ENCODE measurements at regions not wholly inside any gene's neighbourhood (a gene's known extent, or its start where the extent isn't known, plus 50 kb on each side); places are given as distances from the start of the nearest gene placed in this dataset.

DNA sequence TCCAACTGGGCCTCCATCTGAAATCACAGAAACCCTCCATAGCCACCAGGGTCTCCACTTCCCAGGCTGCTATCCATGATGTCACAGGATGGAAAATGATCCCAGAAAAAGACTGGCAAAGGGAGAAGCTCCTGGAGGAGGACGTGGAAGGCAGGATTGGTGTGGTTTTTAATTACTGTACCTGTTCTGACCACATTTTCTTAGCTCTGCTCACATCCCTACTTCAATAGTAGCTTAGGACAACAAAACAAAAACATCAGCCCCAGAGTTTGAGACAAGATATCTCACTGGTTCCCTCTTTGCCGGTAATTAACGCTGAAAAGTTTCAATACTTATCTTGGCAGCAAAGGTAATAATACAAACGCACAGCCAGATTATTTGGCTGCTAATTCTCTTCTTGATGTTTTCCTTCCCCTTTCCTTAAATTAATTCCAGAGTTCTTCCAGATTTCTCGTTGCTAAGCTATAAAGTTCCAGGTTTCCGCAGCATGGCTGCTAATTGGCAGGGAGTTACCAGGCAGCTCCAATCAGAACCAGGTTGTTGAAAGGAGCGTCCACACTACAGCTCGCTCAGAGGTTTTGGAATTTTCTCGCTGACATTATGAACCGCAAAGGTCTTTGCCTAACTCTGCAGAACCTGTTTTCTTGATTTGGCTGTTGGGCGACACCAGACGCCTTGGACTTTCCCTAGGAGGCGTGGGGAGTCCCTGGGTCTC, 263.4 kb downstream of the MRTFB start:
- peak; percentile 91 for FAIRE-seq

- FAIRE-seq = no peak
These were observed 262.2 kb downstream of the MRTFB start for GRCh38 chr16:14333361-14333760.

DNA sequence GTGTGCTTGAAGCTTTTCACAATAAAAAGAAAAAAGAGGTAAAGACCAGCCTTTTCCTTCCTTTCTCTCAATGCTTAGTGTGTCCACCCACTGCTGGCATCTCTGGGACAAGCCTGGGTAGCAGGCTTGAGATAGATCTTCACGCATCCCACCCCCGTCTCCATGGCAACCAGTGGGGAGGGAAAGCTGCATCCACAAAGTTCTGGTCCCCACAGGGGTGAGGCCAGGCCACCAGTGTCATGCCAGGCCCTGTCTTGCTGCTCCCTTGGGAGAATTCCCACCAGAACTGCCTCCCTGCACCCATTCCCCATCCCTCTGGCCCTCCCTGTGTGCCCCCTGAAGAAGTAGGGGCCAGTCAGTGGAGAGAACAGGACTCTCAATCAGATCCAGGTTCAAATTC, 259.9 kb downstream of the MRTFB start:
- FAIRE-seq = no peak

GRCh38 chr16:14329727-14330350, 258.7 kb downstream of the MRTFB start:
- FAIRE-seq = no peak

DNA sequence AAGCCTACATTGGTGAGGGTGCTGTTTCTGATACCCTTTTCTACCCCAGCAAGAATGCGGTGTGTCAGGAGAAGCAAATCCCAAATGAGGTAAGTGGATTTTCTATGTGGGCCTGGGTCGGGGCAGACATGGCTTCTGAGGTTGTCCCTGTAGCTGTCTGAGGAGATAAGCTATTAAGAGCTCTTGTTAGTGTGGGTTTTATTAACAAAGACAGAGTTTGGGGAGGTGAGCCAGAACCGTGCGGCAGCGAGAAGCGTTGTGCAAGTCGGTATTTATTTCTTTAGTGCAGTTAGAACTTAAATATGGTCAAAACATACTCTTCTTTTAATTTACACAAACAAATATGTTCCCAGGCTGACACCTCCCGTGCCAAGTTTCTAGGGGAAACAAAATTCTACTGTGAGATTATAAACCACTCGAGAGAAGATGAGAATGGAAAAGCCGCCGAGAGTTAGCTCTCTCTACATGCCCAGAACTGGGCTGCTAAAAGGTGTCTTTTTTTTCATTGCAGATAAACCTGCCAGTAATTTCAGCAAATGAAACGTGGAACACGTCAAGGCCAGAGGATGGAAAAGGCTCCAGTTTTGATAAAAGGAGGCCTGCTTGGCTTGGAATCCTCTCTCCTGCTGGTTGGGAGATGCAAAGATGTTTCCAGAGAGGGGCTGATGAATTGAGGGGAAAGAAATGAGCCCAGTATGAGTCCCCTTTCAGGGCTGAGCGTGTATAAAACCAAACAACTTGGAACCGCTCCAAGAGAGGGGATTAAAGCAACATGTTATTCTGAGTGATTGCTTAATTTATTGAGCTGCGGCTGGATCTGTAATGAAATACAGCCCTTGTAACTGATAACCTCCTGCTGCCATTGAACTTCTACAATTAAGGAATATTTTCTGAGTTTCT, 254.6 kb downstream of the MRTFB start:
- FAIRE-seq = no peak

- no peak for FAIRE-seq
These were observed 253.5 kb downstream of the MRTFB start for GRCh38 chr16:14324581-14324980.

DNA sequence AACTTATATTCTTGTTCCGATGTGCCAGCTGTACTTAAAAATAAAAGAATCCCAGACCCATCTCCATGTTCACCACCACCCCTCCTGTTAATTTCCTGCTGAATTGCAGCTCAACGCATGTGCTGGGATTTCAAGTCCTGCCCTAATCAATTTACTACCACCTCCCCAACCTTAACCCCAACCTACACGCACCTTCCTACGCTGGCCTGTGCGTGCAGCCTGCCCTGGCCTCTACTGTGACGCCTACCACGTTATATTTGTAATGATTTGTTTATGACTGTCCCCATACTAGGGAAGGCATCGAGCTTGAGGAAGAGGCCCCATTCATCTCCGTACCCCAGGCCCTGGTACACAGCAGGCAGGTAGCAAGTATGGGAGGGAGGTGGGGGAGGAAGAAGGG, 251.1 kb downstream of the MRTFB start:
- FAIRE-seq = no peak

GRCh38 chr16:14321542-14321941, 250.4 kb downstream of the MRTFB start:
- no peak for FAIRE-seq

DNA sequence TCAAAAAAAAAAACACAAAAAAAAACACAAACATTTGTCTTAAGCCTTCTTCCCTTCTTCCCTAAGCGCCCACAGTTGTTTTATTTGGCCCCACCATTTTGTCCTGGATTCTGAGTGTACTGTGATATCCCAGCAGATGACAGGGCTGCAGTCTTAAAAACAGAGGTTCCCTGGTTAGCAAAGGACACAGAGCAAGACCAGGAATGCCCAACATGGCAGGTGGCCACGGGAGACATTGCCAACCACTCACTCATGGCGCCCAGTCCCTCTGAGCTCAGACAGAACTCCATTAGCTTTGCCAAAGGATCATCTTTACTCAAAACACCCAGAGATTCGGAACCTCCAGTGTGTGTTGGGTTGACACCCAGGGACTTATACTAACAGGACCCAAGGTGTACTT, 249.3 kb downstream of the MRTFB start:
- FAIRE-seq = no peak
